IMR-90 (cell line): ENCODE measurements at regions not wholly inside any gene's neighbourhood (a gene's known extent, or its start where the extent isn't known, plus 50 kb on each side); places are given as distances from the start of the nearest gene placed in this dataset.

Source experiments
- ATAC-seq: fragments of 200-7000 bp; cut with Tn5 transposase; 2 replicates; pipeline ENCODE4 v1.9.1; 2020; ENCODE audit warnings: low read depth, mild to moderate bottlenecking, moderate library complexity
- BruUV-seq: library from RNA; stranded (reverse); fragments of 400-500 nt; replicated peaks from 2 replicates; lab custom pipeline; 2021; lab: Mats Ljungman, UMichigan
- CTCF ChIA-PET: fragments of 300-600 bp; formaldehyde crosslinking; extraction: SDS; loops from one replicate; lab custom pipeline; 2021; ENCODE audit warnings: antibody characterized with exemption; lab: Yijun Ruan, JAX
- POLR2A ChIA-PET: fragments of 300-600 bp; sonication (Branson Sonifier 250); formaldehyde crosslinking; loops from one replicate; lab custom pipeline; 2022; ENCODE audit warnings: antibody characterized with exemption; ENCODE audit not compliant: unreplicated experiment; lab: Charles Lee
- DNase-seq: peaks from one replicate; pipeline ENCODE4 v3.0.0; 2013
- H2AFZ ChIP-seq: replicated peaks from 2 replicates; pipeline ENCODE3; 2013; ENCODE audit warnings: low read length, mild to moderate bottlenecking; ENCODE audit not compliant: poor library complexity
- H2AK5ac ChIP-seq: 2 replicates; pipeline ENCODE4 v1.6.1; 2013; ENCODE audit warnings: low read depth, low read length, inconsistent platforms
- H2AK9ac ChIP-seq: replicated peaks from 2 replicates; pipeline ENCODE3; 2013; ENCODE audit warnings: mild to moderate bottlenecking, low read depth, low read length, moderate library complexity; ENCODE audit not compliant: poor library complexity
- H2BK120ac ChIP-seq: 2 replicates; pipeline ENCODE4 v1.6.1; 2013; ENCODE audit warnings: low read depth, low read length, inconsistent platforms
- H2BK15ac ChIP-seq: 3 replicates; pipeline ENCODE4 v1.6.1; 2013; ENCODE audit warnings: low read depth, low read length, inconsistent platforms
- H2BK20ac ChIP-seq: 2 replicates; pipeline ENCODE4 v1.6.1; 2013; ENCODE audit warnings: low read depth, mild to moderate bottlenecking, inconsistent platforms, low read length, moderate library complexity
- H2BK5ac ChIP-seq: 2 replicates; pipeline ENCODE4 v1.6.1; 2013; ENCODE audit warnings: mild to moderate bottlenecking, low read depth, low read length, inconsistent platforms; ENCODE audit not compliant: poor library complexity, severe bottlenecking
- H3K14ac ChIP-seq: replicated peaks from 2 replicates; pipeline ENCODE4 v1.6.1; 2013; ENCODE audit warnings: low read depth, low read length, inconsistent platforms
- H3K18ac ChIP-seq: 2 replicates; pipeline ENCODE4 v1.6.1; 2013; ENCODE audit warnings: low read depth, low read length, control low read depth
- H3K23ac ChIP-seq: 2 replicates; pipeline ENCODE4 v1.6.1; 2013; ENCODE audit warnings: low read depth, low read length, inconsistent platforms
- H3K27ac ChIP-seq: 2 replicates; pipeline ENCODE4 v1.5.1; 2013; ENCODE audit warnings: mild to moderate bottlenecking, control low read depth, low read length; ENCODE audit not compliant: insufficient read depth
- H3K27me3 ChIP-seq: 2 replicates; pipeline ENCODE4 v1.6.1; 2013; ENCODE audit warnings: low read length; ENCODE audit not compliant: control insufficient read depth, insufficient read depth
- H3K36me3 ChIP-seq: 2 replicates; pipeline ENCODE4 v1.6.1; 2013; ENCODE audit warnings: low read length, mixed read lengths; ENCODE audit not compliant: control insufficient read depth, insufficient read depth
- H3K4ac ChIP-seq: 2 replicates; pipeline ENCODE4 v1.6.1; 2013; ENCODE audit warnings: low read depth, low read length, inconsistent platforms
- H3K4me1 ChIP-seq: 2 replicates; pipeline ENCODE4 v1.6.1; 2013; ENCODE audit warnings: low read length, mixed read lengths; ENCODE audit not compliant: control insufficient read depth, insufficient read depth
- H3K4me2 ChIP-seq: 2 replicates; pipeline ENCODE4 v1.6.1; 2013; ENCODE audit warnings: low read depth, mild to moderate bottlenecking, control low read depth, low read length, moderate library complexity
- H3K4me3 ChIP-seq: 2 replicates; pipeline ENCODE4 v1.5.1; 2013; ENCODE audit warnings: low read depth, mild to moderate bottlenecking, control low read depth, low read length, moderate library complexity; ENCODE audit not compliant: insufficient read depth
- H3K56ac ChIP-seq: 2 replicates; pipeline ENCODE4 v1.6.1; 2013; ENCODE audit warnings: low read length, inconsistent platforms; ENCODE audit not compliant: insufficient read depth; ENCODE audit errors: extremely low read depth
- H3K79me1 ChIP-seq, 2 experiments: 2 replicates each; pipeline ENCODE4 v1.6.1; 2013; ENCODE audit warnings: low read length in 2 of 2, inconsistent platforms in 1 of 2, low read depth in 1 of 2
- H3K9ac ChIP-seq: 2 replicates; pipeline ENCODE4 v1.6.1; 2013; ENCODE audit warnings: low read depth, low read length, control low read depth
- H3K9me1 ChIP-seq: 2 replicates; pipeline ENCODE4 v1.6.1; 2013; ENCODE audit warnings: low read length, inconsistent platforms; ENCODE audit not compliant: insufficient read depth
- H3K9me3 ChIP-seq: 2 replicates; pipeline ENCODE4 v1.6.1; 2013; ENCODE audit warnings: low read length; ENCODE audit not compliant: control insufficient read depth, insufficient read depth
- H4K20me1 ChIP-seq: 2 replicates; pipeline ENCODE4 v1.6.1; 2013; ENCODE audit warnings: low read length, inconsistent platforms; ENCODE audit not compliant: insufficient read depth
- H4K5ac ChIP-seq: 2 replicates; pipeline ENCODE4 v1.6.1; 2013; ENCODE audit warnings: mild to moderate bottlenecking, low read depth, low read length, control low read depth
- H4K8ac ChIP-seq, 2 experiments: 2 replicates each; pipeline ENCODE4 v1.6.1; 2013; ENCODE audit warnings: low read depth in 2 of 2, low read length in 2 of 2, control low read depth in 1 of 2, inconsistent platforms in 1 of 2
- H4K91ac ChIP-seq: 2 replicates; pipeline ENCODE4 v1.6.1; 2013; ENCODE audit warnings: low read depth, low read length, inconsistent platforms; ENCODE audit not compliant: insufficient read depth
- BHLHE40 ChIP-seq: fragments of 150-350 bp; IDR thresholded peaks from 2 replicates; pipeline ENCODE4 v1.6.1; 2016; ENCODE audit warnings: mild to moderate bottlenecking, low read depth, low read length
- CEBPB ChIP-seq: IDR thresholded peaks from 2 replicates; pipeline ENCODE4 v1.6.1; 2012; ENCODE audit warnings: low read depth, low read length, improper control_type of control experiment
- CHD1 ChIP-seq: IDR thresholded peaks from 2 replicates; pipeline ENCODE4 v1.6.1; 2012; ENCODE audit warnings: low read depth, low read length, improper control_type of control experiment
- FOS ChIP-seq: fragments of 150-350 bp; IDR thresholded peaks from 2 replicates; pipeline ENCODE4 v1.6.1; 2016; ENCODE audit warnings: low read depth, low read length
- MAFK ChIP-seq: IDR thresholded peaks from 2 replicates; pipeline ENCODE4 v1.6.1; 2012; ENCODE audit warnings: low read depth, low read length, improper control_type of control experiment
- MAZ ChIP-seq: IDR thresholded peaks from 2 replicates; pipeline ENCODE4 v1.6.1; 2012; ENCODE audit warnings: low read depth, mild to moderate bottlenecking, low read length, improper control_type of control experiment, moderate library complexity, borderline replicate concordance
- MXI1 ChIP-seq: IDR thresholded peaks from 2 replicates; pipeline ENCODE4 v1.6.1; 2012; ENCODE audit warnings: low read depth, mild to moderate bottlenecking, low read length, moderate library complexity, borderline replicate concordance
- NFE2L2 ChIP-seq: fragments of 150-350 bp; IDR thresholded peaks from 2 replicates; pipeline ENCODE4 v1.6.1; 2016; ENCODE audit warnings: low read depth, mild to moderate bottlenecking, low read length
- POLR2A ChIP-seq: IDR thresholded peaks from 2 replicates; pipeline ENCODE4 v1.6.1; 2012; ENCODE audit warnings: mild to moderate bottlenecking, low read depth, low read length
- RAD21 ChIP-seq: IDR thresholded peaks from 2 replicates; pipeline ENCODE4 v1.6.1; 2012; ENCODE audit warnings: low read length, improper control_type of control experiment
- RCOR1 ChIP-seq: IDR thresholded peaks from 2 replicates; pipeline ENCODE4 v1.6.1; 2012; ENCODE audit warnings: mild to moderate bottlenecking, low read length, improper control_type of control experiment; ENCODE audit not compliant: insufficient replicate concordance
- RFX5 ChIP-seq: IDR thresholded peaks from 2 replicates; pipeline ENCODE4 v1.8.0; 2012; ENCODE audit warnings: low read depth, mild to moderate bottlenecking, low read length, moderate library complexity
- SMC3 ChIP-seq: fragments of 150-350 bp; IDR thresholded peaks from 2 replicates; pipeline ENCODE4 v1.6.1; 2016; ENCODE audit warnings: low read depth, mild to moderate bottlenecking, antibody characterized with exemption, low read length, moderate library complexity
- WGBS, 2 experiments: methylation state at CpG; one replicate each; pipeline versions ENCODE4 v1.1.5 to v1.1.7; 2013; ENCODE audit warnings: missing lambda C conversion rate in 2 of 2; ENCODE audit not compliant: insufficient read length in 1 of 2; ENCODE audit errors: extremely low coverage in 2 of 2; 5-methylcytosine and 5-hydroxymethylcytosine counted together
- dilution Hi-C: fragments of 300-500 bp; cut with HindIII; formaldehyde crosslinking; loops from one replicate; pipeline ENCODE4 v1.14.3; 2018; ENCODE audit warnings: low sequenced_read_pairs; ENCODE audit not compliant: unreplicated experiment
- in situ Hi-C: fragments of 300-500 bp; cut with MboI; formaldehyde crosslinking; loops from 3 replicates; pipeline ENCODE4 v1.14.3; 2019; ENCODE audit warnings: low sequenced_read_pairs, inconsistent platforms, mixed read lengths
- intact Hi-C: fragments of 100-400 bp; cut with micrococcal nuclease; formaldehyde crosslinking; loops from 2 replicates; pipeline ENCODE4 v1.10.0; 2022
- TF ChIP-seq, protein P1 (sequence below): fragments of 150-350 bp; IDR thresholded peaks from 2 replicates; pipeline ENCODE4 v1.6.1; 2016; ENCODE audit warnings: low read depth, mild to moderate bottlenecking, low read length, moderate library complexity, borderline replicate concordance
- TF ChIP-seq, protein P2 (sequence below): fragments of 150-350 bp; IDR thresholded peaks from 2 replicates; pipeline ENCODE4 v1.6.1; 2017; ENCODE audit warnings: mild to moderate bottlenecking, antibody characterized with exemption, low read length, low read depth
- TF ChIP-seq, protein P3 (sequence below): conservative IDR thresholded peaks from 2 replicates; pipeline ENCODE4 v1.5.1; 2012; ENCODE audit warnings: mild to moderate bottlenecking, low read depth, low read length, improper control_type of control experiment

DNA sequence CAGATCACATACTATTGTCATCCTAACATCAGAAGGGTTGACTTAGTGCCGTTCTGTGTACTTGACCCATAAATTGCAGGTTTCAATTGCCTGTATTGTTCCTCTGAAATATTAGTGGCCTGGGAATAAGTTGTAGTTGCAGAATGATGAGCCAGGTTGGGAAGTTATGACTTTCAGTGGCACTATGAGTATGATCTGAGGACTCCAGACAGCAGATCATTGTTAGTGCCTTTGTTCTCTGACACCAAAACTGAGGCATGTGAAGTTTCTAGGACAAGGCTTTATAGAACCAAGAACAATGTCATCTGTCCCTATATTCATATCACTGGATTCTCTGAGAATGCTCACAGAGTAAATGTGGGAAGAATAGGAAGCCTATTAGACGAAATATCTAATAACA is 403.7 kb downstream of the STK39 start:
- WGBS, 2 experiments = 57% methylated on average over 1 of the region's 2 CpGs; no CpG with 5 or more reads in 1 of the 2 experiments

More for the DNA sequence above, 403.7 kb downstream of the STK39 start:
- Histone ChIP-seq H3K79me1 (no peaks in the 10 kb centered on the region), H2BK15ac (no peak overlapping the region), H3K9ac (no peak overlapping the region), H3K18ac (no peak overlapping the region), H3K4me1 (no peaks in the 10 kb centered on the region), H3K9me1 (no peaks in the 10 kb centered on the region), H3K4me3 (no peak overlapping the region), H3K27ac (no peak overlapping the region), H3K4me2 (no peak overlapping the region), H2AK5ac (no peak overlapping the region), H3K4ac (no peak overlapping the region), H2AK9ac (no peak overlapping the region), H3K23ac (no peak overlapping the region), H4K8ac (no peak overlapping the region), H2BK120ac (no peak overlapping the region), H3K27me3 (no peaks in the 10 kb centered on the region), H2BK20ac (no peak overlapping the region), H4K5ac (no peak overlapping the region), H4K20me1 (no peaks in the 10 kb centered on the region), H3K9me3 (no peaks in the 10 kb centered on the region), H2BK5ac (no peak overlapping the region), H3K36me3 (no peaks in the 10 kb centered on the region), H4K91ac (no peak overlapping the region), H3K14ac (no peak overlapping the region), H2AFZ (no peak overlapping the region), H3K56ac (no peak overlapping the region)
- BruUV-seq = no TSS peak
- intact Hi-C loops (no loop called here), in situ Hi-C loops (no loop called here), dilution Hi-C loops (no loop called here)
- ATAC-seq (no peak), DNase-seq (no peak)
- ChIA-PET CTCF (no interaction called here), POLR2A (no interaction called here)
- TF ChIP-seq FOS = no peak
- TF ChIP-seq MXI1 = no peak
- no peak for TF ChIP-seq MAFK
- no peak for TF ChIP-seq RFX5
- TF ChIP-seq, protein P1, sequence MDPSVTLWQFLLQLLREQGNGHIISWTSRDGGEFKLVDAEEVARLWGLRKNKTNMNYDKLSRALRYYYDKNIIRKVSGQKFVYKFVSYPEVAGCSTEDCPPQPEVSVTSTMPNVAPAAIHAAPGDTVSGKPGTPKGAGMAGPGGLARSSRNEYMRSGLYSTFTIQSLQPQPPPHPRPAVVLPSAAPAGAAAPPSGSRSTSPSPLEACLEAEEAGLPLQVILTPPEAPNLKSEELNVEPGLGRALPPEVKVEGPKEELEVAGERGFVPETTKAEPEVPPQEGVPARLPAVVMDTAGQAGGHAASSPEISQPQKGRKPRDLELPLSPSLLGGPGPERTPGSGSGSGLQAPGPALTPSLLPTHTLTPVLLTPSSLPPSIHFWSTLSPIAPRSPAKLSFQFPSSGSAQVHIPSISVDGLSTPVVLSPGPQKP = no peak
- TF ChIP-seq BHLHE40 = no peak
- no peak for TF ChIP-seq CHD1
- TF ChIP-seq SMC3 = no peak
- TF ChIP-seq CEBPB = no peak
- TF ChIP-seq RAD21 = no peak
- no peak for TF ChIP-seq RCOR1
- TF ChIP-seq, protein P2, sequence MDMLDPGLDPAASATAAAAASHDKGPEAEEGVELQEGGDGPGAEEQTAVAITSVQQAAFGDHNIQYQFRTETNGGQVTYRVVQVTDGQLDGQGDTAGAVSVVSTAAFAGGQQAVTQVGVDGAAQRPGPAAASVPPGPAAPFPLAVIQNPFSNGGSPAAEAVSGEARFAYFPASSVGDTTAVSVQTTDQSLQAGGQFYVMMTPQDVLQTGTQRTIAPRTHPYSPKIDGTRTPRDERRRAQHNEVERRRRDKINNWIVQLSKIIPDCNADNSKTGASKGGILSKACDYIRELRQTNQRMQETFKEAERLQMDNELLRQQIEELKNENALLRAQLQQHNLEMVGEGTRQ = no peak
- TF ChIP-seq, protein P3, sequence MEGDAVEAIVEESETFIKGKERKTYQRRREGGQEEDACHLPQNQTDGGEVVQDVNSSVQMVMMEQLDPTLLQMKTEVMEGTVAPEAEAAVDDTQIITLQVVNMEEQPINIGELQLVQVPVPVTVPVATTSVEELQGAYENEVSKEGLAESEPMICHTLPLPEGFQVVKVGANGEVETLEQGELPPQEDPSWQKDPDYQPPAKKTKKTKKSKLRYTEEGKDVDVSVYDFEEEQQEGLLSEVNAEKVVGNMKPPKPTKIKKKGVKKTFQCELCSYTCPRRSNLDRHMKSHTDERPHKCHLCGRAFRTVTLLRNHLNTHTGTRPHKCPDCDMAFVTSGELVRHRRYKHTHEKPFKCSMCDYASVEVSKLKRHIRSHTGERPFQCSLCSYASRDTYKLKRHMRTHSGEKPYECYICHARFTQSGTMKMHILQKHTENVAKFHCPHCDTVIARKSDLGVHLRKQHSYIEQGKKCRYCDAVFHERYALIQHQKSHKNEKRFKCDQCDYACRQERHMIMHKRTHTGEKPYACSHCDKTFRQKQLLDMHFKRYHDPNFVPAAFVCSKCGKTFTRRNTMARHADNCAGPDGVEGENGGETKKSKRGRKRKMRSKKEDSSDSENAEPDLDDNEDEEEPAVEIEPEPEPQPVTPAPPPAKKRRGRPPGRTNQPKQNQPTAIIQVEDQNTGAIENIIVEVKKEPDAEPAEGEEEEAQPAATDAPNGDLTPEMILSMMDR = no peak
- TF ChIP-seq MAZ = no peak
- TF ChIP-seq NFE2L2 = no peak
- no peak for TF ChIP-seq POLR2A
